ENCODE measurements at regions not wholly inside any gene's neighbourhood (a gene's known extent, or its start where the extent isn't known, plus 50 kb on each side); places are given as distances from the start of the nearest gene placed in this dataset.
"Not testable (repeated sequence)": the region's sequence is repeated elsewhere in the genome, so short reads cannot be mapped to it uniquely, and the experiment has no call there.

DNA sequence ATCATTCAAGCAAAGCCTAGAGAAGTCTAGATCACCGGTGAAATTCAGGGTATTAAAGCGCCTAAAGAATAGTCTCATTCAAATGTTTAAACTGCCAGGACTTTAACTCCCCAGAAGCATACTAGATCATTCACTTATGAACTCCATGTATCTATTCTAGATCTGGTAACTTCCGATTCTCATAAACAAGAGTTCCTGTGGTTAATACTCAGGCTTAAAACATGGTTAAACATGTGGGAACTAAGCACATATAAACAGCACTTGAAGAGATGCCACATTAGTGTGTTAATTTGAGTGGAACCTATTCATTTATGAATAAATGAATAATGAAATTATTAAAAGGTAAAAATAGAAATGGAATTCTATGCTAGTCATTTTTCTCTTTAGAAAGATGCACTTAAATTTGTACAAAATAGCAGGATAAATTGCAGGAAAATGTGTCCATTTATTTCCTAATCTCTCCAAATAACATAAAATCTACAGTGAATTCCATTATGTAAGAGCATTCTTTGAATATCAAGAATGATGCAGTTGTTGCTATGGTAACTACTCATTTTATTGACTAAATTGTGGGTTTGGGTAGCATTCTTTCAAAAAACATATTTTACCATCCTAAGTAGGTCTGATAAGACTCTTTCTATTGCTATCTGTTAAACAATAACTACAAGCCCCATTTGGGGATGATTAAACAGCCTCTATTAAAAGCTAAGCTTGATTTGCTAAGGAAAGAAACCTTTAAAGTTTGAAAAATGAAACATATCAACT, 147.6 kb upstream of the TMEM168 start:
- Histone ChIP-seq H3K27ac (no peak overlapping the region), H3K27me3 (no peaks in the 10 kb centered on the region), H3K4me3 (peak overlapping the region in 1 of 4 donors; percentile 96), H3K36me3 (no peaks in the 10 kb centered on the region), H3K9me3 (no peaks in the 10 kb centered on the region), H3K4me1 (peaks cover 0 to 25% (median 2%) of the 10 kb centered on the region in 4 donors)
- no peak for TF ChIP-seq POLR2A (IDR thresholded peaks at IDR 0.05)
- TF ChIP-seq, protein P1, sequence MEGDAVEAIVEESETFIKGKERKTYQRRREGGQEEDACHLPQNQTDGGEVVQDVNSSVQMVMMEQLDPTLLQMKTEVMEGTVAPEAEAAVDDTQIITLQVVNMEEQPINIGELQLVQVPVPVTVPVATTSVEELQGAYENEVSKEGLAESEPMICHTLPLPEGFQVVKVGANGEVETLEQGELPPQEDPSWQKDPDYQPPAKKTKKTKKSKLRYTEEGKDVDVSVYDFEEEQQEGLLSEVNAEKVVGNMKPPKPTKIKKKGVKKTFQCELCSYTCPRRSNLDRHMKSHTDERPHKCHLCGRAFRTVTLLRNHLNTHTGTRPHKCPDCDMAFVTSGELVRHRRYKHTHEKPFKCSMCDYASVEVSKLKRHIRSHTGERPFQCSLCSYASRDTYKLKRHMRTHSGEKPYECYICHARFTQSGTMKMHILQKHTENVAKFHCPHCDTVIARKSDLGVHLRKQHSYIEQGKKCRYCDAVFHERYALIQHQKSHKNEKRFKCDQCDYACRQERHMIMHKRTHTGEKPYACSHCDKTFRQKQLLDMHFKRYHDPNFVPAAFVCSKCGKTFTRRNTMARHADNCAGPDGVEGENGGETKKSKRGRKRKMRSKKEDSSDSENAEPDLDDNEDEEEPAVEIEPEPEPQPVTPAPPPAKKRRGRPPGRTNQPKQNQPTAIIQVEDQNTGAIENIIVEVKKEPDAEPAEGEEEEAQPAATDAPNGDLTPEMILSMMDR (IDR thresholded peaks at IDR 0.05) = no peak
- DNase-seq = no peak

DNA sequence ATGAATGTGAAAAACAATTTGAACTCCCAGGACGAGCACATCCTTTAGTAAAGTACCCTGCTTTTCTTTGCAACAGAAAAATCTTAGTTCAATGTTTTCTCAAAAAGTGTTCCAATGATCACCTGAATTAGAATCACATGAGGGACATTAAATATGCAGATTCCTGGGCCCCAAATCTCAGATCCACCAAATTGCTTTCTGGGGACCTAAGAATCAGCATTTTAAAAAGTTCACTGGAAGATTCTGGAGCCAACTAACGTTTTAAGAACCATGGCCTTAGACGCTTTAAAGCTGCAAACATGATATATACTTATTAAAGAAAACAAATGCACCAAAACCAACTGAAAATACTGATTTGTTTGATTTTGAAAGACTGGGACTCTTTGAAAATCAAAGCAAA, 143.4 kb upstream of the TMEM168 start:
- TF ChIP-seq POLR2A (IDR thresholded peaks at IDR 0.05) = no peak
- TF ChIP-seq, protein P1 (IDR thresholded peaks at IDR 0.05) = no peak
- Histone ChIP-seq H3K4me3 (no peak overlapping the region), H3K9me3 (no peaks in the 10 kb centered on the region), H3K27me3 (no peaks in the 10 kb centered on the region), H3K36me3 (no peaks in the 10 kb centered on the region), H3K4me1 (peaks cover 0 to 24% (median 2%) of the 10 kb centered on the region in 4 donors), H3K27ac (no peak overlapping the region)
- DNase-seq = no peak

- Histone ChIP-seq H3K4me3 (no peak overlapping the region), H3K4me1 (peaks cover 0 to 7% (median 0%) of the 10 kb centered on the region in 4 donors), H3K36me3 (no peaks in the 10 kb centered on the region), H3K27ac (no peak overlapping the region), H3K27me3 (no peaks in the 10 kb centered on the region), H3K9me3 (no peaks in the 10 kb centered on the region)
- no peak for DNase-seq
- TF ChIP-seq, protein P1 (IDR thresholded peaks at IDR 0.05) = no peak
These were observed 140.6 kb upstream of the TMEM168 start for GRCh38 chr7:112930787-112931186.

DNA sequence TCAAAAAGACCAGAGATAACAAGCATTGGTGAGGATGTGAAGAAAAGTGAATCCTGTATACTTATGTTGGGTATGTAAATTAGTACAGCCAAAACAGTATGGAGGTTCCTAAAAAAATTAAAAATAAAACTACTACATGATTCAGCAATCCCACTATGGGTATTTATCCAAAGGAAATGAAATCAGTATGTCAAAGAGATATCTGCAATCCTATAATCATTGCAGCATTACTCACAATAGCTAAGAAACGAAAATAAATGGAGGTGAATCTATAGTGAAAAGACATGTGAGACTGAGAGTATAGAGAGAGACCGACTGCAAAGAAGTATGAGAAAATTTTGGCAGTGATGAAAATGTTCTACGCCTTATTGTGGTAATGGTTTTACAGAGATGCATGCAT, 139.2 kb upstream of the TMEM168 start:
- Histone ChIP-seq H3K27ac (no peak overlapping the region), H3K4me3 (no peak overlapping the region), H3K9me3 (no peaks in the 10 kb centered on the region), H3K4me1 (peaks cover 0 to 7% (median 0%) of the 10 kb centered on the region in 4 donors), H3K27me3 (no peaks in the 10 kb centered on the region), H3K36me3 (no peaks in the 10 kb centered on the region)
- TF ChIP-seq, protein P1 (IDR thresholded peaks at IDR 0.05) = no peak
- no peak for TF ChIP-seq POLR2A (IDR thresholded peaks at IDR 0.05)
- no peak for DNase-seq

DNA sequence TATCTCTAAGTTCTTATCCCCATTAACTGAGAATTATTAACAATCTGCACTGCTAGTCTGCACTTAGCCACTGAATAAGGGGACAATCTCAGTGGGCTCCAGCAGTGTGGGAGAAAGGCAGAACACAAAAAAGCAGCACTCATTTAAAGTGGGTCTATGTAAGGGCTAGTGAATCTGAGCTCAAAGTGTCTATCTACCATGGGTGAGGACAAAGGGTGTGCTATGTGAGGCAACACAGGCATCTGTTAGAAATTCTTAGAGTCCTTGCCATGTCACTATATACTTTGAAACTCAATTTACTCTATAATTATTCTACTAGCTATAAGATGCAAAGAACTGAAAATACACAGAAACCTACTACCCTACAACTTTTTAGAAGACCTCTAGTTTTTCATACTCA, 135.8 kb upstream of the TMEM168 start:
- Histone ChIP-seq H3K27ac (no peak overlapping the region), H3K9me3 (no peaks in the 10 kb centered on the region), H3K4me1 (peaks cover 0 to 6% (median 0%) of the 10 kb centered on the region in 4 donors), H3K36me3 (no peaks in the 10 kb centered on the region), H3K27me3 (no peaks in the 10 kb centered on the region), H3K4me3 (no peak overlapping the region)
- no peak for DNase-seq
- TF ChIP-seq, protein P1 (IDR thresholded peaks at IDR 0.05) = no peak
- no peak for TF ChIP-seq POLR2A (IDR thresholded peaks at IDR 0.05)

DNA sequence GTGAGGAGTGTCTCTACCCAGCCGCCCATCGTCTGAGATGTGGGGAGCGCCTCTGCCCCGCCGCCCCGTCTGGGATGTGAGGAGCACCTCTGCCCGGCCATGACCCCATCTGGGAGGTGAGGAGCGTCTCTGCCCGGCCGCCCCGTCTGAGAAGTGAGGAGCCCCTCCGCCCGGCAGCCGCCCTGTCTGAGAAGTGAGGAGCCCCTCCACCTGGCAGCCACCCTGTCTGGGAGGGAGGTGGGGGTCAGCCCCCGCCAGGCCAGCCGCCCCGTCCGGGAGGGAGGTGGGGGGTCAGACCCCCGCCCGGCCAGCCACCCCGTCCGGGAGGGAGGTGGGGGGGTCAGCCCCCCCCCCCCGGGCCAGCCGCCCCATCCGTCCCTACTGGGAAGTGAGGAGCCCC, 132.4 kb upstream of the TMEM168 start:
- not testable (repeated sequence) for H3K4me3 ChIP-seq, H3K27ac ChIP-seq, H3K9me3 ChIP-seq, H3K27me3 ChIP-seq, DNase-seq, H3K4me1 ChIP-seq, H3K36me3 ChIP-seq

GRCh38 chr7:112916431-112916830, 126.2 kb upstream of the TMEM168 start:
- DNase-seq, H3K4me3 ChIP-seq, H3K27me3 ChIP-seq, H3K27ac ChIP-seq, H3K9me3 ChIP-seq, H3K4me1 ChIP-seq: not testable (repeated sequence)
- peaks cover 0 to 19% (median 0%) of the 10 kb centered on the region in 3 donors for H3K36me3 ChIP-seq
